GM12878 (cell line): ENCODE measurements at regions not wholly inside any gene's neighbourhood (a gene's known extent, or its start where the extent isn't known, plus 50 kb on each side); places are given as distances from the start of the nearest gene placed in this dataset.

Experiments
- ATAC-seq: fragments of 200-7000 bp; cut with Tn5 transposase; 3 replicates; pipeline ENCODE4 v1.9.1; 2020; ENCODE audit warnings: mild to moderate bottlenecking, moderate library complexity
- BruUV-seq: library from RNA; stranded (reverse); fragments of 400-500 nt; replicated peaks from 2 replicates; lab custom pipeline; 2021; lab: Mats Ljungman, UMichigan
- CTCF ChIA-PET: fragments of 300-600 bp; sonication (Branson Sonifier 250); formaldehyde crosslinking; extraction: SDS; loops from one replicate; lab custom pipeline; 2021; ENCODE audit warnings: inconsistent platforms; lab: Yijun Ruan, JAX
- POLR2A ChIA-PET: fragments of 350-600 bp; formaldehyde crosslinking; extraction: SDS; loops from one replicate; lab custom pipeline; 2021; ENCODE audit warnings: inconsistent platforms; lab: Charles Lee
- RAD21 ChIA-PET: fragments of 300-600 bp; sonication (Branson Sonifier 250); formaldehyde crosslinking; loops from one replicate; lab custom pipeline; 2023; ENCODE audit warnings: antibody characterized with exemption; ENCODE audit not compliant: unreplicated experiment; lab: Charles Lee
- SMC1A ChIA-PET: fragments of 300-600 bp; sonication (Branson Sonifier 250); formaldehyde crosslinking; loops from one replicate; lab custom pipeline; 2023; ENCODE audit not compliant: unreplicated experiment, uncharacterized antibody; lab: Charles Lee
- DNase-seq: peaks from one replicate; pipeline ENCODE4 v3.0.0-alpha.2; 2011; ENCODE audit warnings: low read depth, low spot score
- FAIRE-seq: peaks from 3 replicates; lab custom pipeline; 2011; peaks lifted over from hg19 to GRCh38; lab: Jason Lieb, UNC
- H2AFZ ChIP-seq: 2 replicates; pipeline ENCODE4 v1.6.0; 2011; ENCODE audit warnings: low read depth, low read length, control low read depth; ENCODE audit not compliant: control insufficient read depth
- H3K27ac ChIP-seq: 2 replicates; pipeline ENCODE4 v1.5.1; 2011; ENCODE audit warnings: control low read depth; ENCODE audit not compliant: control insufficient read depth, insufficient read depth
- H3K27me3 ChIP-seq, 2 experiments: replicated peaks in 1 of 2; 2 replicates each; pipeline versions ENCODE4 v1.6.0 to v1.6.1; 2011; ENCODE audit warnings: low read length in 1 of 2; ENCODE audit not compliant: control insufficient read depth in 2 of 2, insufficient read depth in 2 of 2
- H3K36me3 ChIP-seq, 2 experiments: 2 replicates each; pipeline ENCODE4 v1.5.1; 2011; ENCODE audit warnings: low read length in 1 of 2; ENCODE audit not compliant: control insufficient read depth in 2 of 2, insufficient read depth in 2 of 2
- H3K4me1 ChIP-seq: 2 replicates; pipeline ENCODE4 v1.6.1; 2011; ENCODE audit warnings: mild to moderate bottlenecking, low read length, moderate library complexity, mixed read lengths; ENCODE audit not compliant: control insufficient read depth, insufficient read depth
- H3K4me2 ChIP-seq: 2 replicates; pipeline ENCODE4 v1.6.0; 2011; ENCODE audit warnings: control low read depth; ENCODE audit not compliant: control insufficient read depth, insufficient read depth
- H3K4me3 ChIP-seq: fragments of 200-600 bp; sonication (generic); 2 replicates; pipeline ENCODE4 v1.5.1; 2016
- H3K79me2 ChIP-seq: 2 replicates; pipeline ENCODE4 v1.6.0; 2011; ENCODE audit warnings: low read length; ENCODE audit not compliant: control insufficient read depth, insufficient read depth
- H3K9ac ChIP-seq: 2 replicates; pipeline ENCODE4 v1.8.0; 2011; ENCODE audit warnings: low read length, control low read depth, mixed read lengths; ENCODE audit not compliant: control insufficient read depth, insufficient read depth
- H3K9me3 ChIP-seq: replicated peaks from 3 replicates; pipeline ENCODE4 v1.5.1; 2011; ENCODE audit warnings: mild to moderate bottlenecking, low read length; ENCODE audit not compliant: control insufficient read depth, insufficient read depth
- H4K20me1 ChIP-seq: 2 replicates; pipeline ENCODE4 v1.6.0; 2011; ENCODE audit not compliant: control insufficient read depth, insufficient read depth
- BCLAF1 ChIP-seq: fragments of 450-650 bp; IDR thresholded peaks from 2 replicates; pipeline ENCODE4 v1.6.1; 2017; ENCODE audit warnings: antibody characterized with exemption, mild to moderate bottlenecking, moderate library complexity
- EGR1 ChIP-seq, 2 experiments: IDR thresholded peaks; 1 replicate in 1 of 2; 2 replicates in 1 of 2; pipeline ENCODE4 v1.6.1; 2011 to 2012; ENCODE audit warnings: low read depth in 2 of 2, low read length in 2 of 2, borderline replicate concordance in 1 of 2, mild to moderate bottlenecking in 1 of 2, moderate library complexity in 1 of 2
- HSF1 ChIP-seq: fragments of 150-350 bp; IDR thresholded peaks from 2 replicates; pipeline ENCODE4 v1.6.1; 2014; ENCODE audit warnings: mild to moderate bottlenecking, low read depth, low read length
- MEF2B ChIP-seq: fragments of 450-650 bp; IDR thresholded peaks from 2 replicates; pipeline ENCODE4 v1.6.1; 2018; ENCODE audit warnings: mild to moderate bottlenecking, moderate library complexity; ENCODE audit not compliant: partially characterized antibody, poor library complexity, severe bottlenecking
- NR2C1 ChIP-seq: fragments of 450-650 bp; IDR thresholded peaks from 2 replicates; pipeline ENCODE4 v1.6.1; 2017; ENCODE audit warnings: antibody characterized with exemption, mild to moderate bottlenecking, moderate library complexity
- SUPT20H ChIP-seq: IDR thresholded peaks from 2 replicates; pipeline ENCODE4 v1.6.1; 2011; ENCODE audit warnings: low read depth, mild to moderate bottlenecking, low read length, moderate library complexity, borderline replicate concordance; ENCODE audit not compliant: control insufficient read depth
- ZBED1 ChIP-seq: IDR thresholded peaks from 2 replicates; pipeline ENCODE4 v1.6.1; 2016; ENCODE audit warnings: borderline replicate concordance
- ZNF687 ChIP-seq: fragments of 450-650 bp; IDR thresholded peaks from 2 replicates; pipeline ENCODE4 v1.6.1; 2017; ENCODE audit warnings: mild to moderate bottlenecking, moderate library complexity
- WGBS: methylation state at CpG from one replicate; pipeline ENCODE4 v1.1.6; 2016; ENCODE audit warnings: low lambda C conversion rate; ENCODE audit not compliant: insufficient replicate concordance, insufficient coverage; ENCODE audit errors: missing lambda C conversion rate; 5-methylcytosine and 5-hydroxymethylcytosine counted together
- in situ Hi-C: fragments of 300-500 bp; cut with MboI; formaldehyde crosslinking; loops from 9 replicates; pipeline ENCODE4 v1.14.3; 2018; ENCODE audit warnings: mixed read lengths
- intact Hi-C: fragments of 100-400 bp; cut with micrococcal nuclease; formaldehyde crosslinking; loops from one replicate; pipeline ENCODE4 v1.14.2; 2022; ENCODE audit not compliant: unreplicated experiment

GRCh38 chr4:13982010-13982409 is 354.5 kb upstream of the BOD1L1 start (continued):
- no peak for TF ChIP-seq BCLAF1
- no peak for TF ChIP-seq HSF1
- TF ChIP-seq NR2C1: no peak
- no peak for TF ChIP-seq MEF2B
- TF ChIP-seq ZBED1: no peak
- no peak for TF ChIP-seq SUPT20H
- no peak for TF ChIP-seq EGR1 (IDR thresholded peaks at IDR 0.05; ENCODE audit: borderline replicate concordance in 1 of 2, low read depth in 2 of 2, low read length in 2 of 2)

- WGBS: 28% methylated on average over 3 of the region's 3 CpGs
- no TSS peak for BruUV-seq
- ChIA-PET RAD21 (no interaction called here), POLR2A (no interaction called here), CTCF (no interaction called here), SMC1A (no interaction called here)
- no peak for TF ChIP-seq ZNF687
- Histone ChIP-seq H3K4me2 (no peak overlapping the region), H3K27ac (no peak overlapping the region), H4K20me1 (no peaks in the 10 kb centered on the region), H3K4me3 (no peak overlapping the region), H3K27me3 (no peaks in the 10 kb centered on the region), H2AFZ (no peak overlapping the region), H3K36me3 (no peaks in the 10 kb centered on the region), H3K9ac (no peak overlapping the region), H3K79me2 (no peaks in the 10 kb centered on the region), H3K9me3 (no peaks in the 10 kb centered on the region), H3K4me1 (no peaks in the 10 kb centered on the region)
- ATAC-seq (no peak), DNase-seq (no peak), FAIRE-seq (no peak)
- in situ Hi-C loops (no loop called here), intact Hi-C loops (no loop called here)
Measured at GRCh38 chr4:13983189-13983790, 355.8 kb upstream of the BOD1L1 start.
